ENCODE measurements at regions not wholly inside any gene's neighbourhood (a gene's known extent, or its start where the extent isn't known, plus 50 kb on each side); places are given as distances from the start of the nearest gene placed in this dataset.
"Not testable (repeated sequence)": the region's sequence is repeated elsewhere in the genome, so short reads cannot be mapped to it uniquely, and the experiment has no call there.

GRCh38 chr7:113306302-113306701, 187.9 kb upstream of the SMIM30 start:
- H3K27me3 ChIP-seq (ENCODE audit: control insufficient read depth in 1 of 2, insufficient read depth in 2 of 2, low read length in 2 of 2) = no peaks in the 10 kb centered on the region
- H3K36me3 ChIP-seq (ENCODE audit: control insufficient read depth in 2 of 2, insufficient read depth in 2 of 2, low read length in 2 of 2) = no peaks in the 10 kb centered on the region
- no peak overlapping the region for H3K9ac ChIP-seq (ENCODE audit: low read length in 2 of 2)
- no peaks in the 10 kb centered on the region for H3K9me3 ChIP-seq (ENCODE audit: control insufficient read depth in 2 of 2, low read length in 2 of 2)
- no peak overlapping the region for H3K27ac ChIP-seq (ENCODE audit: low read length)
- no peaks in the 10 kb centered on the region for H3K4me1 ChIP-seq (ENCODE audit: control insufficient read depth, insufficient read depth, low read length)
- no peak overlapping the region for H3K4me3 ChIP-seq (ENCODE audit: low read length in 2 of 2)

GRCh38 chr7:113304104-113304503, 185.8 kb upstream of the SMIM30 start:
- Histone ChIP-seq H3K36me3 (ENCODE audit: control insufficient read depth in 2 of 2, insufficient read depth in 2 of 2, low read length in 2 of 2) (no peaks in the 10 kb centered on the region), H3K9ac (ENCODE audit: low read length in 2 of 2) (no peak overlapping the region), H3K4me1 (ENCODE audit: control insufficient read depth, insufficient read depth, low read length) (no peaks in the 10 kb centered on the region), H3K4me3 (ENCODE audit: low read length in 2 of 2) (no peak overlapping the region), H3K27ac (ENCODE audit: low read length) (no peak overlapping the region), H3K27me3 (ENCODE audit: control insufficient read depth in 1 of 2, insufficient read depth in 2 of 2, low read length in 2 of 2) (no peaks in the 10 kb centered on the region), H3K9me3 (ENCODE audit: control insufficient read depth in 2 of 2, low read length in 2 of 2) (no peaks in the 10 kb centered on the region)

GRCh38 chr7:113303388-113303787, 185.0 kb upstream of the SMIM30 start:
- H3K4me3 ChIP-seq (ENCODE audit: low read length in 2 of 2); H3K27me3 ChIP-seq (ENCODE audit: control insufficient read depth in 1 of 2, insufficient read depth in 2 of 2, low read length in 2 of 2); H3K4me1 ChIP-seq (ENCODE audit: control insufficient read depth, insufficient read depth, low read length); H3K27ac ChIP-seq (ENCODE audit: low read length); H3K9me3 ChIP-seq (ENCODE audit: control insufficient read depth in 2 of 2, low read length in 2 of 2); H3K9ac ChIP-seq (ENCODE audit: low read length in 2 of 2); H3K36me3 ChIP-seq (ENCODE audit: control insufficient read depth in 2 of 2, insufficient read depth in 2 of 2, low read length in 2 of 2): not testable (repeated sequence)

- no peaks in the 10 kb centered on the region for H3K4me1 ChIP-seq (ENCODE audit: control insufficient read depth, insufficient read depth, low read length)
- no peaks in the 10 kb centered on the region for H3K36me3 ChIP-seq (ENCODE audit: control insufficient read depth in 2 of 2, insufficient read depth in 2 of 2, low read length in 2 of 2)
- H3K9me3 ChIP-seq (ENCODE audit: control insufficient read depth in 2 of 2, low read length in 2 of 2) = no peaks in the 10 kb centered on the region
- H3K27ac ChIP-seq (ENCODE audit: low read length) = no peak overlapping the region
- H3K4me3 ChIP-seq (ENCODE audit: low read length in 2 of 2) = no peak overlapping the region
- no peak overlapping the region for H3K9ac ChIP-seq (ENCODE audit: low read length in 2 of 2)
- no peaks in the 10 kb centered on the region for H3K27me3 ChIP-seq (ENCODE audit: control insufficient read depth in 1 of 2, insufficient read depth in 2 of 2, low read length in 2 of 2)
These were observed 183.6 kb upstream of the SMIM30 start for GRCh38 chr7:113301983-113302382.

GRCh38 chr7:113301141-113301540, 182.8 kb upstream of the SMIM30 start:
- no peak overlapping the region for H3K27ac ChIP-seq (ENCODE audit: low read length)
- H3K9me3 ChIP-seq (ENCODE audit: control insufficient read depth in 2 of 2, low read length in 2 of 2) = no peaks in the 10 kb centered on the region
- H3K36me3 ChIP-seq (ENCODE audit: control insufficient read depth in 2 of 2, insufficient read depth in 2 of 2, low read length in 2 of 2) = no peaks in the 10 kb centered on the region
- H3K27me3 ChIP-seq (ENCODE audit: control insufficient read depth in 1 of 2, insufficient read depth in 2 of 2, low read length in 2 of 2) = no peaks in the 10 kb centered on the region
- no peak overlapping the region for H3K9ac ChIP-seq (ENCODE audit: low read length in 2 of 2)
- no peaks in the 10 kb centered on the region for H3K4me1 ChIP-seq (ENCODE audit: control insufficient read depth, insufficient read depth, low read length)
- H3K4me3 ChIP-seq (ENCODE audit: low read length in 2 of 2) = no peak overlapping the region

- Histone ChIP-seq H3K9ac (ENCODE audit: low read length in 2 of 2) (no peak overlapping the region), H3K36me3 (ENCODE audit: control insufficient read depth in 2 of 2, insufficient read depth in 2 of 2, low read length in 2 of 2) (no peaks in the 10 kb centered on the region), H3K9me3 (ENCODE audit: control insufficient read depth in 2 of 2, low read length in 2 of 2) (no peaks in the 10 kb centered on the region), H3K4me1 (ENCODE audit: control insufficient read depth, insufficient read depth, low read length) (no peaks in the 10 kb centered on the region), H3K4me3 (ENCODE audit: low read length in 2 of 2) (no peak overlapping the region), H3K27me3 (ENCODE audit: control insufficient read depth in 1 of 2, insufficient read depth in 2 of 2, low read length in 2 of 2) (no peaks in the 10 kb centered on the region), H3K27ac (ENCODE audit: low read length) (no peak overlapping the region)
These were observed 181.4 kb upstream of the SMIM30 start for GRCh38 chr7:113299748-113300147.

GRCh38 chr7:113298501-113298900, 180.1 kb upstream of the SMIM30 start:
- H3K9ac ChIP-seq (ENCODE audit: low read length in 2 of 2) = no peak overlapping the region
- no peaks in the 10 kb centered on the region for H3K9me3 ChIP-seq (ENCODE audit: control insufficient read depth in 2 of 2, low read length in 2 of 2)
- H3K4me1 ChIP-seq (ENCODE audit: control insufficient read depth, insufficient read depth, low read length) = no peaks in the 10 kb centered on the region

GRCh38 chr7:113294750-113295149, 176.4 kb upstream of the SMIM30 start:
- Histone ChIP-seq H3K9ac (ENCODE audit: low read length in 2 of 2) (no peak overlapping the region), H3K4me3 (ENCODE audit: low read length in 2 of 2) (no peak overlapping the region), H3K27me3 (ENCODE audit: control insufficient read depth in 1 of 2, insufficient read depth in 2 of 2, low read length in 2 of 2) (no peaks in the 10 kb centered on the region), H3K27ac (ENCODE audit: low read length) (no peak overlapping the region), H3K4me1 (ENCODE audit: control insufficient read depth, insufficient read depth, low read length) (no peaks in the 10 kb centered on the region), H3K9me3 (ENCODE audit: control insufficient read depth in 2 of 2, low read length in 2 of 2) (no peaks in the 10 kb centered on the region), H3K36me3 (ENCODE audit: control insufficient read depth in 2 of 2, insufficient read depth in 2 of 2, low read length in 2 of 2) (no peaks in the 10 kb centered on the region)

More at GRCh38 chr7:113298501-113298900, 180.1 kb upstream of the SMIM30 start:
- H3K27me3 ChIP-seq (ENCODE audit: control insufficient read depth in 1 of 2, insufficient read depth in 2 of 2, low read length in 2 of 2) = no peaks in the 10 kb centered on the region
- H3K27ac ChIP-seq (ENCODE audit: low read length) = no peak overlapping the region
- no peak overlapping the region for H3K4me3 ChIP-seq (ENCODE audit: low read length in 2 of 2)
- no peaks in the 10 kb centered on the region for H3K36me3 ChIP-seq (ENCODE audit: control insufficient read depth in 2 of 2, insufficient read depth in 2 of 2, low read length in 2 of 2)

- H3K9me3 ChIP-seq (ENCODE audit: control insufficient read depth in 2 of 2, low read length in 2 of 2) = no peaks in the 10 kb centered on the region
- H3K36me3 ChIP-seq (ENCODE audit: control insufficient read depth in 2 of 2, insufficient read depth in 2 of 2, low read length in 2 of 2) = no peaks in the 10 kb centered on the region
- H3K4me1 ChIP-seq (ENCODE audit: control insufficient read depth, insufficient read depth, low read length) = no peaks in the 10 kb centered on the region
- no peak overlapping the region for H3K27ac ChIP-seq (ENCODE audit: low read length)
- H3K9ac ChIP-seq (ENCODE audit: low read length in 2 of 2) = no peak overlapping the region
- no peaks in the 10 kb centered on the region for H3K27me3 ChIP-seq (ENCODE audit: control insufficient read depth in 1 of 2, insufficient read depth in 2 of 2, low read length in 2 of 2)
- no peak overlapping the region for H3K4me3 ChIP-seq (ENCODE audit: low read length in 2 of 2)
These were observed 173.8 kb upstream of the SMIM30 start for GRCh38 chr7:113292105-113292504.

GRCh38 chr7:113291058-113291457, 172.7 kb upstream of the SMIM30 start:
- Histone ChIP-seq H3K36me3 (ENCODE audit: control insufficient read depth in 2 of 2, insufficient read depth in 2 of 2, low read length in 2 of 2) (no peaks in the 10 kb centered on the region), H3K4me1 (ENCODE audit: control insufficient read depth, insufficient read depth, low read length) (no peaks in the 10 kb centered on the region)

GRCh38 chr7:113289140-113289740, 170.9 kb upstream of the SMIM30 start:
- Histone ChIP-seq H3K9me3 (ENCODE audit: control insufficient read depth in 2 of 2, low read length in 2 of 2) (no peaks in the 10 kb centered on the region), H3K4me3 (ENCODE audit: low read length in 2 of 2) (no peak overlapping the region), H3K36me3 (ENCODE audit: control insufficient read depth in 2 of 2, insufficient read depth in 2 of 2, low read length in 2 of 2) (no peaks in the 10 kb centered on the region), H3K9ac (ENCODE audit: low read length in 2 of 2) (no peak overlapping the region), H3K27me3 (ENCODE audit: control insufficient read depth in 1 of 2, insufficient read depth in 2 of 2, low read length in 2 of 2) (no peaks in the 10 kb centered on the region), H3K4me1 (ENCODE audit: control insufficient read depth, insufficient read depth, low read length) (no peaks in the 10 kb centered on the region), H3K27ac (ENCODE audit: low read length) (no peak overlapping the region)

More at GRCh38 chr7:113291058-113291457, 172.7 kb upstream of the SMIM30 start:
- H3K4me3 ChIP-seq (ENCODE audit: low read length in 2 of 2) = no peak overlapping the region
- H3K27ac ChIP-seq (ENCODE audit: low read length) = no peak overlapping the region
- no peaks in the 10 kb centered on the region for H3K27me3 ChIP-seq (ENCODE audit: control insufficient read depth in 1 of 2, insufficient read depth in 2 of 2, low read length in 2 of 2)
- H3K9ac ChIP-seq (ENCODE audit: low read length in 2 of 2) = no peak overlapping the region
- no peaks in the 10 kb centered on the region for H3K9me3 ChIP-seq (ENCODE audit: control insufficient read depth in 2 of 2, low read length in 2 of 2)

All from stomach smooth muscle (tissue), 2 donors.